MCF 10A (cell line): ENCODE measurements at regions not wholly inside any gene's neighbourhood (a gene's known extent, or its start where the extent isn't known, plus 50 kb on each side); places are given as distances from the start of the nearest gene placed in this dataset.

Experiments used
- BruUV-seq: library from RNA; stranded (reverse); fragments of 400-500 nt; replicated peaks from 2 replicates; lab custom pipeline; 2021; lab: Mats Ljungman, UMichigan
- CTCF ChIA-PET: fragments of 300-600 bp; sonication (Branson Sonifier 250); formaldehyde crosslinking; extraction: SDS; loops from one replicate; lab custom pipeline; 2021; ENCODE audit warnings: antibody characterized with exemption, inconsistent platforms; lab: Yijun Ruan, JAX
- POLR2A ChIA-PET: fragments of 300-600, 350-650 bp; sonication (Branson Sonifier 250); formaldehyde crosslinking; extraction: SDS; loops from one replicate; lab custom pipeline; 2020; ENCODE audit warnings: antibody characterized with exemption, inconsistent platforms; lab: Yijun Ruan, JAX
- DNase-seq: peaks from one replicate; pipeline ENCODE4 v3.0.0-alpha.2; 2018; ENCODE audit not compliant: unreplicated experiment
- H3K27ac Mint-ChIP-seq: one replicate; pipeline ENCODE4 v1.8.0; 2022; ENCODE audit warnings: mild to moderate bottlenecking, low read depth, mixed read lengths; ENCODE audit not compliant: unreplicated experiment
- H3K27me3 Mint-ChIP-seq: one replicate; pipeline ENCODE4 v1.8.0; 2022; ENCODE audit warnings: mixed read lengths; ENCODE audit not compliant: insufficient read depth, unreplicated experiment
- H3K36me3 Mint-ChIP-seq: one replicate; pipeline ENCODE4 v1.8.0; 2022; ENCODE audit warnings: mild to moderate bottlenecking, moderate library complexity, mixed read lengths; ENCODE audit not compliant: insufficient read depth, unreplicated experiment
- H3K4me1 Mint-ChIP-seq: one replicate; pipeline ENCODE4 v1.8.0; 2022; ENCODE audit warnings: mixed read lengths; ENCODE audit not compliant: insufficient read depth, unreplicated experiment
- H3K4me3 Mint-ChIP-seq: one replicate; pipeline ENCODE4 v1.8.0; 2022; ENCODE audit warnings: mild to moderate bottlenecking, moderate library complexity, mixed read lengths; ENCODE audit not compliant: unreplicated experiment
- H3K9me3 Mint-ChIP-seq: one replicate; pipeline ENCODE4 v1.8.0; 2022; ENCODE audit warnings: mixed read lengths; ENCODE audit not compliant: unreplicated experiment
- intact Hi-C: fragments of 100-400 bp; cut with micrococcal nuclease; formaldehyde crosslinking; loops from 2 replicates; pipeline ENCODE4 v1.14.1; 2022
- TF ChIP-seq, protein P1 (sequence below): fragments of 200-600 bp; IDR thresholded peaks from one replicate; pipeline ENCODE4 v1.8.0; 2022; ENCODE audit warnings: antibody characterized with exemption, mild to moderate bottlenecking; ENCODE audit not compliant: unreplicated experiment

DNA sequence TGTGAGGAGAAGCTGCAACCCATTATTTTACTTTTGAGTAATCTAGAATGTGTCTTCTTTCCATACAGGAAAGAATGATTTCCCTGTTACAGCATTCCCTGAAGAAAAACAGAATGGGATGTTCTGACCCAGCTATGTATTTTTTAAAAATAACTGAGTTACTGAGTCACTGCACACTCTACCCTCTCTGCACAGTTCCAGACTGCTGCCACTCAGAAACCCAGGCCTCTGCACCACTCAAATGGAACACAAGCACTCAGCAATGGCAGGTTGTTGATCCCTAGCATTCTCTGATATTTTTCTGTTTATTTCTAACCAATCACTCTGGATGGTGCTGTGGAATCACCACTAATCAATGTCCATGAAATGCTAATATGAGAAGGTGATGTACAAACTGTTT lies 1300.0 kb upstream of the FAM98A start:
- TF ChIP-seq, protein P1, sequence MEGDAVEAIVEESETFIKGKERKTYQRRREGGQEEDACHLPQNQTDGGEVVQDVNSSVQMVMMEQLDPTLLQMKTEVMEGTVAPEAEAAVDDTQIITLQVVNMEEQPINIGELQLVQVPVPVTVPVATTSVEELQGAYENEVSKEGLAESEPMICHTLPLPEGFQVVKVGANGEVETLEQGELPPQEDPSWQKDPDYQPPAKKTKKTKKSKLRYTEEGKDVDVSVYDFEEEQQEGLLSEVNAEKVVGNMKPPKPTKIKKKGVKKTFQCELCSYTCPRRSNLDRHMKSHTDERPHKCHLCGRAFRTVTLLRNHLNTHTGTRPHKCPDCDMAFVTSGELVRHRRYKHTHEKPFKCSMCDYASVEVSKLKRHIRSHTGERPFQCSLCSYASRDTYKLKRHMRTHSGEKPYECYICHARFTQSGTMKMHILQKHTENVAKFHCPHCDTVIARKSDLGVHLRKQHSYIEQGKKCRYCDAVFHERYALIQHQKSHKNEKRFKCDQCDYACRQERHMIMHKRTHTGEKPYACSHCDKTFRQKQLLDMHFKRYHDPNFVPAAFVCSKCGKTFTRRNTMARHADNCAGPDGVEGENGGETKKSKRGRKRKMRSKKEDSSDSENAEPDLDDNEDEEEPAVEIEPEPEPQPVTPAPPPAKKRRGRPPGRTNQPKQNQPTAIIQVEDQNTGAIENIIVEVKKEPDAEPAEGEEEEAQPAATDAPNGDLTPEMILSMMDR = no peak
- H3K4me3 Mint-ChIP-seq = no peak overlapping the region
- H3K27me3 Mint-ChIP-seq = peaks cover 95% of the 10 kb centered on the region
- ChIA-PET CTCF (interaction anchor here (0.6 kb wide), 1 partner anchor 15 kb away, joined by 5 read pairs; no protein-coding TSS in a partner anchor), POLR2A (no interaction called here)
- DNase-seq = no peak
- no peaks in the 10 kb centered on the region for H3K9me3 Mint-ChIP-seq
- BruUV-seq = no TSS peak
- intact Hi-C loops = no loop called here
- no peaks in the 10 kb centered on the region for H3K4me1 Mint-ChIP-seq
- H3K27ac Mint-ChIP-seq = no peak overlapping the region
- no peaks in the 10 kb centered on the region for H3K36me3 Mint-ChIP-seq

DNA sequence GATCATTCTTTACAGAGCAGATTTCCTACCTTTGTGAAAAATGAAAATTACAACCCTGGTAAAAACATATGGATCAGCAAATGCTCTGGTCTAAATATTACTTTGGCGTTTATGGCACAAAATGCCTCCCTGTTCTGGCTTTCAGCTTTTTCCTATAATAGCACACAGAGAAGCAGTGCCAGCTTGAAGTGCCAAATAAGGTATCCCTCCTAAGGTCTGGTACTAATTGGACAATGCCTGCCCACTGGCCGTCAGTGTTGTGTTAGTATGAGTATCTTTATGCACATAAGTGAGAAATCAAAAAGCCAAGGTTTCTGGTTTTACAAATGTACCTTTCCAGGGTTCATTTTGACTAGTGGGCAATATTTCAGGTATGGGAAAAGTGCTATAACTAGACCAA lies 1293.7 kb upstream of the FAM98A start:
- no TSS peak for BruUV-seq
- no peak overlapping the region for H3K4me3 Mint-ChIP-seq

DNA sequence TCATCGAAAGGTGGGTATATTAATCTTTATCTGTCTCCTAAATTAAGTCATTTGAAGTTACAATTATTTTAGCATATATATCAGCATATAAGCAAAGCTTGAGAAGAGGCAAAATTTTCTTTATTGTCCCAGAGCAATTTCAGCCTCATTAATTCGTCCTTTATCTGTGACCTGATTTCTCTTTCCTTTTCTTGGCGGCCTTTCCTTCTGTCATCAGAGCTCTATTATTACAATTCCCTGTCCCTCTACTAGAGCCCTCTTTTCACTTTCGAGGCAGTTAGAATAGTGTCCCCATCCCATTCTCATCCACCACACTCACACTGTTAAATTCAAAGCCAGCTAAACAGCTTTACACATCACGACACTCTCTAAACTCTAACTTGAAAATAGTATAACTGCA lies 1293.2 kb upstream of the FAM98A start:
- Mint-ChIP-seq H3K9me3 (no peaks in the 10 kb centered on the region), H3K27me3 (peaks cover 96% of the 10 kb centered on the region), H3K4me1 (no peaks in the 10 kb centered on the region), H3K4me3 (no peak overlapping the region), H3K27ac (no peak overlapping the region), H3K36me3 (no peaks in the 10 kb centered on the region)
- POLR2A ChIA-PET = no interaction called here
- no peak for DNase-seq
- TF ChIP-seq, protein P1 = no peak
- BruUV-seq = no TSS peak
- CTCF ChIA-PET = interaction anchor here (0.6 kb wide), 1 partner anchor 12 kb away, joined by 3 read pairs; no protein-coding TSS in a partner anchor
- intact Hi-C loops = no loop called here

More for the DNA sequence above, 1293.7 kb upstream of the FAM98A start:
- DNase-seq = no peak
- H3K4me1 Mint-ChIP-seq = no peaks in the 10 kb centered on the region
- H3K27me3 Mint-ChIP-seq = peaks cover 96% of the 10 kb centered on the region
- no peak overlapping the region for H3K27ac Mint-ChIP-seq
- no peaks in the 10 kb centered on the region for H3K9me3 Mint-ChIP-seq
- intact Hi-C loops = no loop called here
- no peaks in the 10 kb centered on the region for H3K36me3 Mint-ChIP-seq
- POLR2A ChIA-PET = no interaction called here
- CTCF ChIA-PET = no interaction called here
- TF ChIP-seq, protein P1 = no peak

DNA sequence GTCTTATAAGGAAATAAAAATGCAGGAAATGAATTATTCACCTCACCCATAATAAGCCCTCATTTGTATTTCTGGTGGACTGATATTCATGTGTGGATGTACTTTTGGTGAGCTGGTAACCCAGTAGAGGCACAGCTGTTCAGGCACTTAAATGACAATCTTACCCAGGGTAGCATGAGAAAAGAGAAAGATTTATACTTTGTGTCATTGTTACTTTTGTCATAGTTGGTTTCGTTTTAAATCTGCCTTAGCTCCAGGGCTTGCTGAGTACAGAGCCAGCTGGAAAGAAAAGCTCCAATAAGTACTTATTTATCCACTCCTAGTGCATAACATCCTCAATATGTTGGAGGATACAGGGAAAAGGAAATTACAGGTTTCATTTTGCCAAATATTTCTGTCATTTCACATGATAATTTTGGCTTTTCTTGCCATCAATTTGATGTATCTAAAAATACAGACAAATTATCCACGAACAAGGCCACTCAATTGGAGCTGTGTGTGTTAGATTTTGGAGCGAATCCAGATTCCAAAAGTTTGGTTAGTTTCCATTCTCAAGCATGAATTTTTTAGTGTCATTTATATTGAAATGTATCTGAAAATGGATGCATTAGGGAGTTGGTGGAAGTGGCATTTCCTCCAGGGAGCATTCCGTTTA lies 1276.1 kb upstream of the FAM98A start:
- intact Hi-C loops = no loop called here
- no peak for DNase-seq
- H3K4me1 Mint-ChIP-seq = no peaks in the 10 kb centered on the region
- H3K4me3 Mint-ChIP-seq = no peak overlapping the region
- TF ChIP-seq, protein P1 = no peak
- ChIA-PET CTCF (no interaction called here), POLR2A (no interaction called here)
- no TSS peak for BruUV-seq
- H3K9me3 Mint-ChIP-seq = no peaks in the 10 kb centered on the region
- H3K36me3 Mint-ChIP-seq = no peaks in the 10 kb centered on the region
- no peak overlapping the region for H3K27ac Mint-ChIP-seq
- H3K27me3 Mint-ChIP-seq = peaks cover 56% of the 10 kb centered on the region
